GM12875 (cell line): ENCODE measurements at regions not wholly inside any gene's neighbourhood (a gene's known extent, or its start where the extent isn't known, plus 50 kb on each side); places are given as distances from the start of the nearest gene placed in this dataset.

Experiments used
- H3K4me3 ChIP-seq: one replicate; pipeline ENCODE4 v1.5.1; 2011; ENCODE audit warnings: low read depth, low read length, control low read depth
- CTCF ChIP-seq: IDR thresholded peaks from 2 replicates; pipeline ENCODE4 v1.5.1; 2011; ENCODE audit warnings: low read depth, mild to moderate bottlenecking, control low read depth, inconsistent platforms, low read length, moderate library complexity, borderline replicate concordance; ENCODE audit not compliant: insufficient read depth

GRCh38 chr4:117488692-117489091 lies 403.3 kb upstream of the TRAM1L1 start:
- TF ChIP-seq CTCF: no peak
- no peak overlapping the region for H3K4me3 ChIP-seq

GRCh38 chr4:117489107-117489506 lies 403.7 kb upstream of the TRAM1L1 start:
- no peak for TF ChIP-seq CTCF
- H3K4me3 ChIP-seq: no peak overlapping the region

- no peak overlapping the region for H3K4me3 ChIP-seq
- no peak for TF ChIP-seq CTCF
These were observed 406.1 kb upstream of the TRAM1L1 start for GRCh38 chr4:117491516-117491915.

- H3K4me3 ChIP-seq: no peak overlapping the region
These were observed 410.4 kb upstream of the TRAM1L1 start for GRCh38 chr4:117495802-117496201.

GRCh38 chr4:117512414-117512813 lies 427.0 kb upstream of the TRAM1L1 start:
- TF ChIP-seq CTCF: no peak
- no peak overlapping the region for H3K4me3 ChIP-seq

More at GRCh38 chr4:117495802-117496201, 410.4 kb upstream of the TRAM1L1 start:
- no peak for TF ChIP-seq CTCF

- no peak for TF ChIP-seq CTCF
- no peak overlapping the region for H3K4me3 ChIP-seq
These were observed 429.2 kb upstream of the TRAM1L1 start for GRCh38 chr4:117514391-117515175.

- H3K4me3 ChIP-seq: no peak overlapping the region
- TF ChIP-seq CTCF: no peak
These were observed 430.5 kb upstream of the TRAM1L1 start for GRCh38 chr4:117515921-117516320.
